ENCODE measurements at regions not wholly inside any gene's neighbourhood (a gene's known extent, or its start where the extent isn't known, plus 50 kb on each side); places are given as distances from the start of the nearest gene placed in this dataset.
"Not testable (repeated sequence)": the region's sequence is repeated elsewhere in the genome, so short reads cannot be mapped to it uniquely, and the experiment has no call there.

DNA sequence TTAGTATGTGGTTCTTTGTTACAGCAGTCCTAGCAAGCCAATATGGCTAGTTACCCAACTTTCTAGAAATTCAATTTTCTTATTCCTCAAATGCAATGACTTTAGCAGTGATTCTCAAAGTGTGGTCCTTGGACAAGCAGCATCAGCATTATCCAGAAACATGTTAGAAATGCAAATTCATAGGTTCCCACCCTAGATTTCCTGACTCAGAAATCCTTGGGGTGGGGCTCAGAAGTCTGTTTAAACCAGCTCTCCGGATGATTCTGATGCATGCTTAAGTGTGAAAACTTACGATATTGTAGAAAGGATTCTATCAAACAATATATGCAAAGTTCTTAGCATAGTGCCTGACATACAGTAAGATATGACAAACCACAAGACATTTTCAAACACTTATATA lies 757.1 kb downstream of the DHX35 start:
- no peak for DNase-seq

DNA sequence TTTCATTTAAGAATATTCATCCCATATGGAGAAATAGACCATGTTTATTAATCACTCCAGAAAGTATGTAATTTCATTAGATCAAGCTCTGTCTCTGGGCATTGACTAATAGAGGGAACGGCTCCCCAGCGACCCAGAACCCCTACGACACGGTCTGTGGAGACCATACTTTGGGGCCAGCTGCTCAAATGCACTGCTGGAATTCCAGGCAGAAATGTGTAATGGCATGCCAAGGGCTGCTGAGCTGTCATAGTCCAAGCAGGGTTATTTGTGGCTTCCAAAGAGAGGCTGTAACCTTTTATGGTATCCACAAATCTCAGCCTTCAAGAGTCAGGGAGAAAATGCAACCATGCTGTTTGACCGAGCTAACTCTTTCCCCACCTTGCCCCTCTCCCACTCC lies 755.8 kb downstream of the DHX35 start:
- no peak for DNase-seq

DNA sequence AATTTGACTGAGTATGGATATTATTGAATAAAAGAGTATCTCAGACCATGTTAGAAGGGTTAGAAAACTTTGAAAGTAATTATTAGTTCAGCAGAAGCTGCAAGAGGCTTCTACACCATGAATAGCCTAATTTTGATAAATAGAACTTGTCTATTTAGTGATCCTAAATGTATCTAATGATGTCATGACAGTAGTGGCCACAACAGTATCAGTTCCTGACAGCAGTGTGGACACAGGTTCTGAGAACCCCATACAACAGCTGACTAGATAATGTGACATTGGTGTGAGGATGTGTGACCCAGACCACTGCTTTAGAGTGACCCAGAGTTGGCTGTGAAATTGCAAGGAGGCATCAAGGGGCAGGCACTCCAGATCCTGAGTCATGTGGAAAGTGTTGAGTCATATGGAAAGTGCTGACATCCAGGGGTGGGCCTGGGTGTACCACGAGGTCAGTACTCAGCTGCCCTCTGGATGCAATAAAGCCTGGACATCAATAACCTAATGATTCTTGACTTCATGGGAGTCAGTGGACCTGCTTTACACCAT lies 754.7 kb downstream of the DHX35 start:
- DNase-seq, result no peak

DNA sequence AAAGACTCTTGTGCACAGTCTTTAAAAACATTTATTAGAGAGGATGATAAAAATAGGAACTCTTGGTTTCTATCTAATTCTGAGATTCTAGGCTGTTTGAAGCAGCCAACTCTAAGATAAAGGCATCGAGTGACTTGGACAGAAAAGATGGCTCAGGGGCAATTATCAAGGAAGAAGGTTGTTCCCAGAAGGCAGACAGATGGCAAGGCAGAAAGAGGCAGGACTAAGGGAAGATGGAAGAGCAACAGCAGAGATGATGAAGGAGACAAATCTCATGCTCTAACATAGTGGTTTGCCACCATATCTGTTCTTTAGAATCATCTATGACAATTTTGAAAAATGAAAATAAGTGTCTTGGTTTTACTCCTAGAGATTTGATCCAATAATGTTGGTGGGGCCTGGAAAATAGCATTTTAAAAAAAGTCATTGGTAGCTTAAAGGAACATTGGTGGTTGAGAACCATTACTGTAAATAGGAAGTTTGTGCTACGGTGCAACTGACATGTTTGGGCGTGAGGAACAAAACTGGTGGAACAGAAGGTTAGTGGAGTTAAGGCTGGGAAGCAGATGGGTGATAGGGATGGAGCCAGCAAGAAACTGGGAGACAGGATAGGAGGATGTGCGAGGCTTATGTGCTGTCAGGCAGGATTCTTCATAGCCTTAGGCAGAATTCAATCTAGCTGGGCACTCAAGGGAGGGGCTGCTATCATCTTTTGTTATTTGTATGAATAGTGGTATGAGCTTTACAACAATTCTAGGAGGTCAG lies 751.1 kb downstream of the DHX35 start:
- no peak for DNase-seq

DNA sequence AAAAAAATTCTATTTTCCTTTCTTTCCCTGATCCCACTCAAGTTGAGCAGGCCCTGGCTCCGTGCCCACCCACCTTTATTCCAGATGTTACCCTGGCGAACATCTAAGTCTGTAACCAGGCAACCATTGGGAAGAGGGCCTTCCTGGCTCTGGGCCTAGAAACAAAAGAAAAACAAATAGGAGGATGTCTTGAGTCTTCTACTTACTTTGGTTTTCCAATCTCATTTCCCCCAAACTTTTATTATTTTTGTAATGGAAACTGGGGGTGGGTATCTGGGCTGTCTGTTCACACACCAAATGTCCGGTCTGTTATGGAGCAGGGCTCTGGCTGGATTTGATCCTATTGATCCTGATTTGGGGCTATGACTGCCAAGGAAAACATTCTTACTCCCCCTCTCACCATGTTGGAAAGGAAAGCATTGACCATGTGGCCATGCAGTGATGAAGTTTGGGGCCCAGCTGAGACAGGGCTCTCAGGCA lies 744.1 kb downstream of the DHX35 start:
- DNase-seq, result no peak

DNA sequence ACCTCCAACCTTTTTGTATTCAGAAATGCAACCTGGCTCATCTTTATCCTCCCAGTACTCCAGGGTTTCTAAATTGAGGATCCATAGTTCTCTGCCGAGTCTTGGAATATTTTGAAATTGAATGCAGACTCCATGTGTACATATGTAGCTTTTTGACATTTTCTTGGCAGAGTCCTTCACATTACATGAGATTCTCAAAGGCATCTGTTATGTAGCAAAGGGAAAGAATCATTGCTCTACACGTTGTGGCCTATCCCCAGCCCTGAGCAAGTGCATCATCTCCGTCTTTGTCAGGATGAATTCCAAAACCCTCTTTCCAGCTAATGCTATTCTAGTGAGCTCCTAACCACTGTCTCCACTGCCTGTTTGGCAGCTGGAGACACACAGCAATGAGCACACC lies 742.9 kb downstream of the DHX35 start:
- DNase-seq, result peak; percentile 40

DNA sequence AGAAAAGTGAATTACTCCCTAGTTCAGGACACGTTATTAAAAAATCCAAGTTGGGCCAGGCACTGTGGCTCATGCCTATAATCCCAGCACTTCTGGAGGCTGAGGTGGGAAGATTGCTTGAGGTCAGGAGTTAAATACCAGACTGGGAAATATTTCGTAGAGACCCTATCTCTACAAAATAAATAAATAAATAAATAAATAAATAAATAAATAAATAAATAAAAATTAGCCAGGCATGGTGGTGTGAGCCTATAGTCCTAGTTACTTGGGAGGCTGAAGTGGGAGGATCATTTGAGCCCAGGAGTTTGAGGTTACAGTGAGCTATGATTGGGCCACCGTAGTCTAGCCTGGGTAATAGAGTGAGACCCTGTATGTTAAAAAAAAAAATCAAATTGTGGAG lies 741.2 kb downstream of the DHX35 start:
- not testable (repeated sequence) for DNase-seq

DNA sequence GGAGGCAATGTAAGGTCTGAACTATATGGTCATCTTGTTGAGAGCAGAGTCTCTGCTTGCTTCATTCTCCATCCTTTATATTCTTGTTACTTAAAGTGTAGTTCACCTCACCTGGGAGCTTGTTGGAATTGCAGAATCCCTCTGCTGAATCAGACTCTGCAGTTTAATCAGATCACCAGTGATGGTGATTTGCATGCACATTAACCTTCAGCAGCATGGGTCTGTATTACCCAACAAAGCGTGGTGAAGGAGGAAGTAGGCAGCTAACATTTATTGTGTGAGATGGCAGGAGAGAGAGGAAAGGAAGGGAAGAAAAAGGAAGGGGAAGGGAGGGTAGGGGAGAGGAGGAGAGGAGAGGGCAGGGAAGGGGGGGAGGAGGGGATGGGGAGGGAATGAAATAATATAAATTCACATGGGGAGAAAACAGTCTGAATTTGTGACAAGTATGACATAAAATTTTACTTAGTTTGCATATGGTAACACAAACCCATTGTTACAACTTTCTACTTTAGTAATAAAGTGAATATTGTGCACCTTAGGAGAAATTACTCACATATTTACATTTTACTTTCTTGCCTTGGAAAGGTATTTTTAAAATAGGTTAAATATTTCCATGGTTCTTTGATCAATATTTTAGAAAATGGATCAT lies 740.7 kb downstream of the DHX35 start:
- DNase-seq, result no peak

DNA sequence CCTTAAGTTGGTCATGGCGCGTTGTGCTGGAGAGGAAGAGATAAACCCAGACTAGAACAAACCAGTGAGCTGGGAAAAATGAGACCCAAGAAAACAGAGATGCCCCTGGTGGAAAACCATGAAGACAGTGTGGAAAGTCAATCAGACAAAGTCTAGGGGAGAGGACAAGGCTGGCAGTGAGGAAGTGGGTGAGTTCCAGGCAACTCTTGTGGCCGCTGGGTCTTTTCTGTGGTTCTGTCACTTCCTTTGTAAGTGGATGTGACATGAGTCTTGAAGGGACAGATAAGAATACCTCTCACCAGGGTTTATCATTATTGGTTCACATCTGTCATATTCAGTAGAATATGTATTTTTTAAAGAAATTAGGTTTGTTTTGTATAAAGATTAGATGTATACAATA lies 738.4 kb downstream of the DHX35 start:
- DNase-seq, result no peak

DNA sequence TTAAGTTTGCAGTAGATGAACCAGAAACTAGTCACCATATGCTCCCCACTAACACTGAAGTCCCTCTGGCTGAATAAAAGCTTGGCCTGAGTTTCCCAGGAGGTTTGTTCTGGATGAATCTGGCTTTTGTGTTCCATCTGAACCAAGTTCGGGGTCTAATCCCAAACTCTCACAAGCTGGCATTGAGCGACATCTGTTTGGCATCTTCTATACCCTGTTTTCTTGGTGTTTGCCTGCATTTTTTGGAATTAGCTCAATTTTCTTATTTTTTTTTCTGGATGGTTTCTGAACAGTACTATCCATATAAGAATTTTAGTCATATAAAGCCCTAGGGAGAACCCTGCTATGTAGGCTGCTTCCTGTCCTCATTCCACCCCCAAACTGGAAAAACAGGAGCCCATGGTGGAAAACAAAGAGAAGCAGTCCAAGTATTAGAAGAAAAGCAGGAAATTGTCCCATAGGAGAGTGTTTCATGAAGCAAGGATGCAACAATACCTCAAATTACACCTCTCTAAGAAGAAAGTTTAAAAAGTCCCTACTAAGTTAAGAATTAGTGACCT lies 737.1 kb downstream of the DHX35 start:
- DNase-seq, result no peak

DNA sequence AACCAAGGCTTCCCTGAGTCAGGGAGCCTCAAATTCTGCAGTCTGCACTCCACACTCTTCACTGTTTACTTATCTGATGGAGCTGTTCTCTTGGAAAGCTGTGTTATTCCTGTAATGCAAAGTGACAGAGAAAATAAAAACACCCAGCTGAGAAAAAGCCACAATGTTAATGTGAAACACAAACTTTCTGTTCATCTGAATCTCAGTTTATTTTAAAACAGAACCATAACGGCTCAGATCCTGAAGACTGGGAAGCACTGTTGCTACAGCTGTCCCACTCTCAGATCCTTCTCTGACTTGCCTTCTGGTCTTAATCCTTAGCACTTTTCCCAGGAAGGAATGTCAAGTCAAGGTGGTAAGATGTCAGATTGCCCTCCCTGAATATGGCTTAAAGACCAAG lies 736.6 kb downstream of the DHX35 start:
- DNase-seq, result no peak

DNA sequence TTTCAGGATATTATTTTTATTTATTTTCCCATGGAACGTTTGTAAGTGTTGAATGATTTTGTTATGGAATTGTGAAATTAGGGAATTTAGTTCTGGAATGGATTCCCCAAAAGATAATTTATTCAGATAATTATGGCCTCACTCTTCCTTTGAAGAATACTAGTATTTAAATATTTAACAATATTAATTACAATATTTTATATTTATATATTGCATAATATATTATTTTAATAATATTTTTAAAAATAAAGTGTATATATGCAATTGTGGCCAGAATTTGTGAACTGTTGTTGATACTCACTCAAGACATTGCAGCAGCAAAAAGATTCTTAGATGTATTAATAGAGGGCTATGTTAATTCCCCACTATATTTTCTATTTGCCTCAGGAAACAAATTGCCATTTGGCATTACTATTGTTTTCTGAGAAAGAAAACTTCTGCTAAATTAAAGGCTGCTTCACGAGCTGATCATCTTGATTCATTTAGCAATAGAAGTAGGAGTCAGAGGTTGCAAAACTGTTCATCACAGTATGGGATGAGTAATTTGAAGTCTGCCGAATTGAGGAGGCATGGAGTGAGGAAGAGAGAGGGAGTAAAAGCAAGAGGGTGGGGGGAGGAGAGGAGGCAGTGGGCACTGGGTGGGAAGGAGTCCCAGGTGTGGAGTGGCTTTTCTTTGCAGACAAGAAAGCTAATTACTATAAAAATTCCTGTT lies 729.2 kb downstream of the DHX35 start:
- DNase-seq, result no peak

DNA sequence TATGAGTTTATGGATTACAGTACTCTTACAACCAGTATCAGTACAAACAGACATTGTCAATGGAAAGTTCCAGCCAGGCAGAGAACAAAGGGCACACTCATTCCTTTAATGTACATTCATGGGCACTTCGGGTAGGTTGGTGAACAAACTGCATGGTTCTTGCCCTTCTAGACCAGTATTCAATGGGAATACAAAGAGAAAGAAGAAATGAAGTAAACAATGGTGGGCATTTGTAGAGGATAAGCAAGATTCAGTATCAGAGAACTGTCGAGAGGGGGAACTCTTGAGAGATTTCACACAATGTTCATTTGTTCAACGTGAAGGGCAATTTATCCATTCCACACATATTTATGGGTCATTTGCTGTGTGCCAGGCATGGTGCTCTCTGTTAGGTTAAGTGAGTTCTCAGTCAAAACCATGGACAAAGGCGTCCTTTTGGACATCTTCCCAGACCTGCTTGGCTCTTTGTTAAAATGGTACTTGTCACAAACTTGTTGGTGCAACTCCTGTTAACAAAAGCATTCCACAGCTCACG lies 714.8 kb downstream of the DHX35 start:
- no peak for DNase-seq

DNA sequence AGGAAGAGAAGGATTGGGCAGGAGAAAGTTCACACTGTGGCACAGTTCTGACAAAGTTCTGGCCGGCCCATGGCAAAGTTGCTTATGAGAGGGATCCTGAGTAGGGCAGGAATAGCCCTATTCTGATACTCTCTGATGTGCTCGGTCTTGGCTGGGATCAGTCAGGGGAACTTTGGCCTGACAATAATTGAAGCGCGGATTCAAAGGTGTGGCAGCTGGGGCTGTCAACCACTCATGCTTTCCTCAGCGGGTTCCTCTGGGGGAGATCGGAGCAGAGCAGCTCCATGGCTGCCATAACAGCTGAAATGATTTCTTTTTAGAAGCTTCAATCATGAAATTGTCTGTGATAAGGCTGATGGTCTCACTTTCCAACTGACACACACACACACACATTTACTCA lies 714.1 kb downstream of the DHX35 start:
- DNase-seq, result no peak

DNA sequence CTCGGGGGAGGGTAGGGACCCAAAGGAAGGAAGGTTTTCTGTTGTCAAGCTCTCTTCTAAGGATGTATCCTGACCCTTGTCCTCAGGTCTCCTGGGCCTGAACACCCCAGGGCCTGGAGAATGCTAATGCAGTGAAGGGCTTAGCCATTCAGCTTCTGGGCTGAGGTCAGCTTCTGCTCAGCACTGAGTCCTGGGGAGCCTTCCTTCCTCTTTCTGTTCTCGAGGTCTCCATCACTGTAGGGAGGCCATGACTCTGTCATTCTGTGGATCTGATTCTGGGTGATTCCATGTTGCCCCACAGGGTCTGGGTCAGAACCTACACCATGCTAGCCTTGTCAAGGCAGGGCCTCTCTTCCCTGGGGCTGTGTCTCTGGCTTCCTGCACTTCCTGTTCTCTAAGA lies 712.7 kb downstream of the DHX35 start:
- no peak for DNase-seq

DNA sequence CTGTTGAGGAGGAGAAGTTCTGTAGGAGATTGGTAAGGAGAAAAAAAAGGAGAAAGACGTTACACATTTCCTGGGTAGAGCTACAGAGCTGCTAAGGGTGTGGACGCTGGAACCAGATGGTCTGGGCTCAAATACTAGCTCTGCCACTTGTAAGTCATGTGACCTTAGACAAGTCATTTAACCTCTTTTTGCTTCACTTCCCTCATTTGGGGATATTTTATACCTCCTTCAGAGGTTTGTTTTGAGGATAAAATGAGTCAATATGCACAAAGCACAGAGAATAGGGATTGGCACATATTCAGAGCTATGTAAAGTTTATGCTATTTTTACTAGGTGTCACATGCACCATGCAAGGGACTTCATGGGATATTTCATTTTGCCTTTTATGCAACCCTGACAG lies 708.8 kb downstream of the DHX35 start:
- no peak for DNase-seq

DNA sequence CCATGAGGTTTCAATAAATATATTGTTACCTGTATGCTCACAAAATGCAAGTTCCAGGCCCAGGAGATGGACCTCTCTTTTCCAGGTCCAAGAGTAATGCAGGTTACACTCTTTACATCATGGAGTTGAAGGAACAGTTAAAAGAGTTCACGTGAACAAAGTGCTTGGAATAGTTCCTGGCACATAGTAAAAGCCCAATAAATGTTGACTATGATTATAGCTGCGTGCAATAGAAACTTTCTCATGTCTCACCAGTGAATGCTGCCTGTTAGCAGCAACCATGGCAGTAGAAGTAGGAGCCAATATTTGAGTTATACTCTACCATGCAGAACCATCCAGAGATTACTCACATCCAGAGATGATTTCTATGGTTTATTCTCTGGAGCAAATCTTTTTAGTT lies 707.5 kb downstream of the DHX35 start:
- DNase-seq, result no peak

DNA sequence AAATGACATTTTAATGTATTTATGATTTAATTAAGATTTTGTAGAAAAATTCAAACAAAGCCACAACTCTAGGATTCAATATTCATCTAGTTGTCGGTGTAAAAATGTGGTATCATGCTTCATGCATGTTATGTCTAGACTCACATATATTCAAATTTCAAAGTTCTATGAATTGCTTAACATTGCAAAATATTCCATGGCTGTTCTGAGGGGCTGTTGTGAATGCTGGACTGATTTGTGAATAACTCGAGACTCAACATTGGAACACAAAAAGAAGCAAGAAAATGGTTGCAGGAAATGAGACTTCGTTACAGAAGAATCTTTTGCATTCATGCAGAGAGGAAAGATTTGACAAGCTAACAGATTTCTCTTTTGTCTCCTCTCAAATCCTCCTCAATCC lies 705.9 kb downstream of the DHX35 start:
- no peak for DNase-seq

DNA sequence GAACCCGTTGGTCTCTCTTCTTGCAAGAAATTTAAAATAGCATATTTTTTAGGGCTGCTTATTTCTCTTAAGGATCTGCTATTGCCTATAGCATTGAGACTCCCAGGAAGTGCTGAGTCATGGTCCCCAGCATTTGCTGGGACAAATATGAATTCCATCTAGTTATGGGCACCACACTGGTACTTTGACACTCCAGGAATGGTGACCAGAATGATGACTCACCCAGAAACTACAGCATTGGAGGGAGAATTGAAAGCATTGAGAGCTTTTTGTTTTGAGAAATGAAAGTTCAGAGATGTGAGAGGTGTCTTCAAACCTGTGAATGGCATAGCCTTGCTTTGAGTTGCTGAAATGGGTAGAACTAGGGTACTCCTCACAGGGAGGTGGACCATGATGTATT lies 699.7 kb downstream of the DHX35 start:
- no peak for DNase-seq

DNA sequence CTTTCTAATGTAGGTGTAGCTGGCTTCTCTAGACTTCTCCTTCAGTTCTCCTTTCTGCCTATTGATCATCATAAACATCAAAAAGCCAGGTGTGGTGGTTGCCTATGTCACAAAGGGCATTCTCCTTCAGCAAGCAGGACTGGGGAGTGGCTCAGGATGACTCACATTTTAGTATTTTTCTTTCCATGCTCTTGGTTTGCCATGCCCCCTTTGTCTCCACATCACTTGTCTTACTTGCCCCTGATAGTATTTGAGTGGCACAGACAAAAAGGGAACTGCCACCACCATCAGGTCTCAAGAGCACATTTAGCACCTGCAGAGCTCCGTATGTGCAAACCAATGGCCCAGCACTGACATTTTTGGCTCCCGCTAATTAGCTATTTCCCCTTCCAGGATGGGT lies 698.8 kb downstream of the DHX35 start:
- DNase-seq, result no peak

DNA sequence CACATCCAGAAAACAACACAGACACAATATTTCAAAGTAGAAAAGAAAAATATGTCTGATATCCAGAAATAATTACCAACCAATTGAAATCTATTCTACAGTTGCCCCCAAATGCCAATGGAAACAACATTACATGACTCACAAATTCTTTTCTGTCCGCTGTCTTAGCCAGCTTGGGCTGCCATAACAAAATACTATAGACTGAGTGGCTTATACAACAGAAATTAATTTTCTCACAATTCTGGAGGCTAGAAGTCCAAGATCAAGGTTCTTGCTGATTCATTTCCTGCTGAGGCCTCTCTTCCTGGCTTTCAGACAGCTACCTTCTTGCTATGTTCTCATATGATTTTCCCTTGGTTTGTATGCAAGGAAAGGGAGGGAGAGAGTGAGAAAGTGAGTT lies 698.1 kb downstream of the DHX35 start:
- DNase-seq, result no peak

DNA sequence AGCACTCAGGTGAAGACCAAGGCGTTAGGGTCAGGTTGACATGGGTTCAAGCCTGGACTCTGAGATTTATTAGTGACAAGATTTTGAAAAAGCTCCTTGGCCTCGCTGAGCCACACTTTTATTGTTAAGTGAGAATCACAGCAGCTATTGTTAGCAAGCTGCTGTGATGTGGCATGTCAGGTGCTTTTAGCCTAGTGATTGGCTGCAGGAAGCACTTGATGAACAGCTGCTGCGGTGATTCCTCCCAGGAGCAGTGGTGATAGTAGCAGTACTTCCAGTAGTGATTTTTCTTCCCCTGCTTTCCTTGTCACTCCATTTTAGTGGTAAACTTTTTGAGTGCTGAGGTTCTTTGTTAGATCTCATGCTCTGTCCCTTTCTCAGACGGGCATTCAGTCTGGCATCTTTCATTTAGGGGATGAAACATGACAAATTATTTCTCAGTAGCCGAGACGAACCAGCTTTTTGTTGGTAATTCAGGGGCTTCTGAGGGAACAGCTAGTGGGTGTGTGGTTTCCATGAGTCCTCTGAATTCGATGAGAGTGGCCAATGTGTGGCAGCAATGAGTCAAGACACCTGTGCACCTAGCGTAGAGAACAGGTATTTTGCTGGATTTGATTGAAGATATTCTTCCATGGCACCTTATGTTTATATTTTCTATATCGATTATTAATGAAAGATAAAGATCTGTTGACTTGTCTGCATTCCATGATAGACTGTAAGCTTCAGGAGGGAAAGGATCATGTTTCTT lies 696.7 kb downstream of the DHX35 start:
- no peak for DNase-seq

Measured in NCI-H446 treated with DMSO at 0.1 percent for 48 hours (cell line).